Sciatic nerve (tissue), 2 donors: ENCODE measurements at regions not wholly inside any gene's neighbourhood (a gene's known extent, or its start where the extent isn't known, plus 50 kb on each side); places are given as distances from the start of the nearest gene placed in this dataset.

ENCODE experiments used
- ATAC-seq: fragments of 200-7000 bp; cut with Tn5 transposase; one replicate; pipeline ENCODE4 v1.9.1; 2020; ENCODE audit warnings: mild to moderate bottlenecking, moderate library complexity
- DNase-seq: peaks from one replicate; pipeline ENCODE4 v3.0.0-alpha.2; 2020; ENCODE audit warnings: low spot score
- intact Hi-C: fragments of 100-400 bp; cut with DNase I; formaldehyde crosslinking; loops from one replicate; pipeline ENCODE4 v1.14.2; 2022
- donor health status: DM: no; HTN: no; CAD: no.
- donor health status: DM: no; HTN: no; CAD: no.

DNA sequence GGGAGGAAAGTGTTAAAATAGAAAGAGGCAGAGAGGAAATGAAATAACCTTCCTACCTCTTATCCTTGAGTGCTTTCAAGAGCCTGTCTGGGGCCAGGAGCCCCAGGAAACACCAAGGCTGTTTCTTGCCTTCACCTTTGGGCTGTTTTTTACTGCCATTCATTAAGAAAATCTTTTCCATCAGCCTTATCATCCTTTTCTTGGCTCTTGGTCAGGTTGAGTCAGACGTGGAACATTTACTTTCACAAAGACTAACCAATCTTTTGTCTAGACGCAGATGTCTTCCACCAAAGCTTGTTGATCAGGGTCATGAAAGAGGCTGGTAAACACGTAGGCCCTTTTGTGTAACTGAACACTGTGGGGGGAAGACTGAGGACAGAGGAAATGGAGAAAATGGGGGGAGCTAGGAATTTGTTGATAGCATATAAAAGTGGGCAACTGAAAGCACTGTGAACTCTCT lies 151.0 kb upstream of the THBS1 start:
- DNase-seq (no peak), ATAC-seq (no peak)
- intact Hi-C loops: no loop called here

DNA sequence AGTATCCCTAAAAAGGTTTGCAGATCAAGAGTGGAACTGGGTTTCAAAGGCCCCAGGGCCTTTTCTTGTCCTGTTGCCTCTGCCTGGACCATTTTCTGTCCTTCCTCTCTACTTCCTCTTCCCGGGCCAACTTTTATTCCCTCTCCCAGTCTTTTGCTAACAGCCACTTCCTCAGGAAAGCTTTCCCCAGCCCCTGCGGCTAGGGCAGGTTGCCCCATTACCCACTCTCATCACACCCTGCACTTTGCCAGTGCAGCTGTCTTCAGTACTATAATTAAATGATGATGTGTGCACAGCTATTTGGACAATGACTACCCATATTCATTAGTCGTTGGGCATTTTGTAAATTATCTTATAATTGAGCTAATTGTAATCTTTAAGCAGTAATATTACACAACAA lies 150.5 kb upstream of the THBS1 start:
- intact Hi-C loops: no loop called here
- DNase-seq (no peak), ATAC-seq (no peak)

DNA sequence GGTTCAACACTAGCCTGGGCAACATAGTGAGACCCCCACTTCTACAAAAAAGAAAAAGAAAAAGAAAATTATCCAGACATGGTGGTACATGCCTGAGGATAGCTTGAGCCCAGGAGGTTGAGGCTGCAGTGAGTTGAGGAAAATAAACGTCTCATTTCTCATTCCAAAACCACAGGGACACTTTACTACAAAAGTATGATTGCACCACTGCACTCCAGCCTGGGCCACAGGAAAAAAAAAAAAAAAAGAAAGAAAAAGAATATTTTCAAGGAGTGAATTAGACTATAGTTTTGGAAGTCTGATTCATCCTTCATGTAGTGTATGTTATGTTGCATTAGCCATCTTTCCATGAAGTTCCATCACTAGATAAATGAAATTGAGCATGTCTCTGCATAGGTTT lies 149.5 kb upstream of the THBS1 start:
- intact Hi-C loops: no loop called here
- DNase-seq (no peak), ATAC-seq (no peak)

DNA sequence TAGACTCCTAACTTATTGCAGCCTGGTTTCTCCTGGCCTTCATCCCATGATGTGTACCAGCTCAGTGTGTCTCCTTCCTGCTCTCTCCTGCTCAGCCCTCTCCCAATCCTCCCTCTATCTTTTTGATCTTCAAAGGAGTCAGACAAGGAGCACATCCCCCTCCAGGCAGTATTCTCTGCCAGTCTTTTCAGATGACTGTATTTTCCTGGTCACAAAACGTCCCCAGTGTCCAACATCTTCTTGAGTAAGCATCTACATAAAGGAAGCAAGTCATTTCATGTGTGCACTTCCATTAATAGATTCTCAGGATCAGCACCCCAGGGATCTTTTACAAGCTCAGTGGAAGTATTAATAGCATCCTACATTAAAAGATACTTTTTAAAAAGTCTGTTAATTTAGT lies 148.9 kb upstream of the THBS1 start:
- no peak for ATAC-seq
- intact Hi-C loops: no loop called here

DNA sequence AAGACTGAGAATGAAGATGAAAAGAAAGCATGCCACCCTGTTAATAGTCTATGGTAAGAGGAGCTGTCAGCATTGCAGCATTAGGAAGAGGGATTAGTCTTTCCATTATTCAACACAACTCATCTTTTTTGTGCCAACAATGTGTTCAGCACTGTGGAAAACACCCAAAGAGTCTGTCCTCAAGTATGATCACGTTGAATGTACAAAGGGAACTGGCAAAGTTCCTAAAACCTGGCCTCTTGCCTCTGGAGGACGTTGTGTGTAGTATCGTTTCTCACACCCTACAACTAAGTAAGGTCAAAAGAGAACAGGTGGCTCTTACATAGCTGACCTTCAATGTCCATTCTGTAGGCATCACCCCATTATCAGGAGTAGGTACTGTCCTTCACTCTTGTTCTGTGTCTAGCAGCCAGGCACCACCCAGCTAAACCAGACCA lies 147.9 kb upstream of the THBS1 start:
- DNase-seq (no peak), ATAC-seq (no peak)
- intact Hi-C loops: no loop called here

More for the DNA sequence above, 148.9 kb upstream of the THBS1 start:
- no peak for DNase-seq

DNA sequence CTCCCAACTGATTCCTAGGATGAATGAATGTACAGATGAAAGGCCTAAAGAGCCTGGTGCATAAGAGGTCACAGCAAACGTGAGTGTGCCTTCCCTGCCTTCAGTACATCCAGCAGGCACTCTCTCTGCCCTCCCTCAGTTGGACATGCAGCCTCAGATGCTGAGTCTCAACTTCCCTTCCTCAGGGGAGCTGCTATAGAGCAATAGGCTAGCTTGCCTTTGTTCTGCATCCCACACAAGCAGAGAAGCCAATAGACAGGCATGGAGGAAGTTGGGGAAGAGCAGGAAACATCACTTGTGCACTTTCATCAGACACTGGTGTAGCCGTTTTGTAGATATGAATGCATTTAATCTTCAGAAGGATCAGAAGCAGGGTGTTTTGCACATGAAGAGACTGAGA lies 147.5 kb upstream of the THBS1 start:
- DNase-seq: no peak
- intact Hi-C loops: no loop called here
- ATAC-seq: peak; percentile 7

DNA sequence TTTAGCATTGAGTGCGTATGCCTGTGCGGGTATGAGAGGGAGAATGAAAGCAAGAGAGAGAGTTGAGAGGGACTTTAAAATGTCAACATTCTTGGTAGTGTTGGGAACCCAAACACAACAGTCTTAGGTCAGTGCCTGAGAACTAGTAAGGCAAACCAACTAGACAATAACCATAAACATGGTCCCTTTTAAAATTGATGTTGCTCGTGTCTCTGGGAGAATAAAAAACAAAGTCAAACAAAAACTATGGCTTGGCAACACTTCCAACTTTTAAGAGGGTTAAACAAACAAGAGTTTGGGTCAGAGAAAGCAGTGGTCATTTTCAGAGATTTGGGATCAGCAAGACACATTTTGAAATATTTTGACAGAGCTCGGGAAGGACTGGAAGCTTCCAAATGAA lies 146.7 kb upstream of the THBS1 start:
- ATAC-seq (peak; percentile 42), DNase-seq (no peak)
- intact Hi-C loops: no loop called here

DNA sequence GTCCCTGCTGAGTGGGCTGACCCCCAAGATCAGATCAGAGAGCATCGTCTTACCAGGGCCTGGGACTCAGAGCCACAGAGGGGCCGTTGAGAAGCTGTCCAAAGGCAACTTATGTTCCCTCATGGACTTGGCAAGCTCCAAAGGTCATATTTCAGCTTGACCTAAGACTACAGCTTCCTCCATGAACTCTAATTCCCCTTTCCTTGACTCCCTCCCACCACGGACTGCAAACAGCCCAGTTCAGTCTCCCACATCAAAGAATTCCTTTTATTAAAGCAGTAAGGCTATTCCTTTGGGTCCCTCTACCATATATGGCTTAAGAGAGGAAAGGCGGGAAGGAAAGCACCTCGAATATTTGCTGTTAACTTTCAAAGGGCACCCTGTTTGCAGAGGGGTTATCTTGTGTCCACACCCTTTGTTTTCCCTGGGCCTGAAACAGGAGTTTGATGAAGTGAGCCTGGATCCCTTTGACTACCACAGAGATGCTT lies 146.1 kb upstream of the THBS1 start:
- ATAC-seq (peak; percentile 89), DNase-seq (peak; percentile 63)

DNA sequence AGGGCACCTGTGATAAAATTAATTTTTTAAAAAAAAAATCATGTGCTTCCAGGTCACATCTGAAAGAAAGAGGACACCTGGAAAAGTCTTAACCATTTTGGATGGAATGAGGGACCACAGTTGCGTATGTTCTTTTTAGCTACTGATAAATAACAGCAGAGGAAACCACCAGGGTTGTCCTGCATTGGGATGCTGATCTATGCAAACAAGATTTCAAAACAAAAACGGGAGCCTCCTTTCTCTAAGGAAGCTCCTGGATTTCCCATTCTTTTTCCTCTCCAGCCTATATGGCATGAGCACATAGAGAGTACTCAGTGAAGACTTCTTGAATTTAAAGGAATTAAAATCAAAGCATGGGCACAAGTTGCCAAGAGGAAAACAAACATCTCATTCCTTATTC lies 145.6 kb upstream of the THBS1 start:
- ATAC-seq: no peak
- no peak for DNase-seq
- intact Hi-C loops: no loop called here

More for the DNA sequence above, 146.1 kb upstream of the THBS1 start:
- intact Hi-C loops: no loop called here

DNA sequence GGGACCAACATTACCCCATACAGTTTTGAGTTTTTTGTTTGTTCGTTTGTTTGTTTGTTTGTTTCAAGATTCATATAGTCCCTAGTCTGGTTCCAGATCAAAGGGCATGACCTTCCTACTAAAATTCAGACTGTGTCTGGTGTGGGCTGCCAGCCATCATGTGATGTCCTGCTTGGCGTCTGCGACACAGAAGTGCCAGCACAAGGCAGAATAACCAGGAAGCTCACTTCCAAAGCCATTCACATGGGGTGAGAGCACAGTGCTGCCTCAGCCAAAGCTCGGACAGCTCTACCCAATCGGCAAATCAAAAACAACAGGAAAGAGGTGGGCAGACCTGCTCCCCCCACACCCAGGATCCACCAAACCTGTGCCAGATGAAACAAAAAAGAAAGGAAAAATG lies 142.6 kb upstream of the THBS1 start:
- intact Hi-C loops: no loop called here
- peak; percentile 24 for ATAC-seq
- DNase-seq: peak; percentile 67

DNA sequence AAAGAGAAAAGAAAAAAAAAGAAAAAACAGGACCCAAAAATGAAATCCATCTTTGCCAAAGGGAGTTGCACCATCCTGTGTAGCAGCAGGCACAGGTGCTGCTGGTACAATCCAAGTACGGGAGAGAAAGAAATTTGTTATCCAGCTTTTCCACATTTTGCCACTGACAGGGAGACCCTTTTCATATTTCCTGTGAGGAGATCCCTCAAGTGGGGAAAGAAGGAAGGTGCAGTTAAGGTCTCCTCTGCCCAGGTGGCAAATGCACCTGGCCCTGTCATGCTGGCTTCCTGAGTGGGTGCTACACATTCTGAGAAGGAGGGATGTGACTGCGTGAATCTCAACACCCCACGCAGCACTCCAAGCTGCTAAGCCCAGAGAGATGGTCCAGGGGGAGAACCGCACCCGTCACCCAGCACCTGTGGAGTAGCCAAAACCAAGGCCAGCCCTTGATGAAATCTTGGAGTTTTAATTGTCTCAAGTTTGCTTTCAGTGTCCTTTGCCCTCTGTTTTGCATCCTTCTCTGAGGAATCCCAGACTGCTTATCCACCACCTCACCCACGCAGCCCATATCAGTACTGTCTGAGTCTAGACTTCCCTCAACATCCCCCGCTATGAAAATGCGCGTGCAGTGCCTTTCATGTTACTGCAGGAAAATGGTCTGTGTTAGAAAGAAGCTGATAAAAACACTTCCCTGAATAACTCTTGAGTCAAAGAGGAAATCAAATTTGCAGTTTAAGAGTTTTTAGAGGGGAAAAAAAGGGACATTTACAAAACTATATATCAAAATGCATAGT lies 141.9 kb upstream of the THBS1 start:
- ATAC-seq (no peak), DNase-seq (no peak)
- intact Hi-C loops: no loop called here

DNA sequence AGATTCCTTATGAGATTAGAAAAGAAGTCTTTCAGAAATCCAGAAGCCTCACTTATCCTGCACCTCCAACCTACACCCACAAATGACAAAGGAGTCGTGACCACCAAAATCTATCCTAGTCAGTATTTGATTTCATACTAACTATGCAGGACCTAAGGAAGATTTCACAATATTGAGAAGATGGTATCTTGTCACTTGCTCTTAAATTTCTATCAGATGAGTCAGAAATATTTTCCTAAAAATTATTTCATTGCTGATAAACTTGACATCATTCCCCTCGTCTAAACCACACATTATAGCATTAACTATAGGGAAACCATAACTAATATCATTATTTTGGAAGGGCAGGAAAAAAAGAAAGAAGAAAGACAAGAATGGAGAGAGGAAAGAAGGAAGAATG lies 138.0 kb upstream of the THBS1 start:
- no peak for DNase-seq
- no peak for ATAC-seq
- intact Hi-C loops: no loop called here

DNA sequence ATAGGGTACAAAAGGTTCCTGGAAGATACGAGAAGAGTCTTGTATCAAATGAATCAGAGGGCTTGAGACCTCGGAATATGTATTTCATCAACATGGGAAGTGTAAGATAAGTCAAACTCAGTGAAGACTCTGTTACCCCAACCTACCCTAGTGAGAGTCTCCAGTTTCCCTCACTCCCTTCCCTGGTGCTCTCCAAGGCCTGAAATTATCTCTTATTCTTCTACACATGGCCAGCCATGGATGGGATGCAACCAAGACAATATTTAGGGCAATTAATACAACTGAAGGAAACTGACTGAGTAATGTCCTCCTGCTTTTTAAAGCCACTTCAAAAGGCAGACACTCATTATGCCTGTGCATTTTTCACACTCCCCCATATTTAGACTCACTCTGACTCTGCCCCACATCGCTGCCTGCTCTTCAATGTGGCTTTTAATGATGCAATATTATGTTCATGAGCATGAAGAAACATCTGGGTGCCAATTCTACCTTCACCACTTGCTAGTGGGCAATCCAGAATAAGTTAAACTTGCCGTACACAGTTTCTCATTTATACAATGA lies 137.1 kb upstream of the THBS1 start:
- no peak for DNase-seq

DNA sequence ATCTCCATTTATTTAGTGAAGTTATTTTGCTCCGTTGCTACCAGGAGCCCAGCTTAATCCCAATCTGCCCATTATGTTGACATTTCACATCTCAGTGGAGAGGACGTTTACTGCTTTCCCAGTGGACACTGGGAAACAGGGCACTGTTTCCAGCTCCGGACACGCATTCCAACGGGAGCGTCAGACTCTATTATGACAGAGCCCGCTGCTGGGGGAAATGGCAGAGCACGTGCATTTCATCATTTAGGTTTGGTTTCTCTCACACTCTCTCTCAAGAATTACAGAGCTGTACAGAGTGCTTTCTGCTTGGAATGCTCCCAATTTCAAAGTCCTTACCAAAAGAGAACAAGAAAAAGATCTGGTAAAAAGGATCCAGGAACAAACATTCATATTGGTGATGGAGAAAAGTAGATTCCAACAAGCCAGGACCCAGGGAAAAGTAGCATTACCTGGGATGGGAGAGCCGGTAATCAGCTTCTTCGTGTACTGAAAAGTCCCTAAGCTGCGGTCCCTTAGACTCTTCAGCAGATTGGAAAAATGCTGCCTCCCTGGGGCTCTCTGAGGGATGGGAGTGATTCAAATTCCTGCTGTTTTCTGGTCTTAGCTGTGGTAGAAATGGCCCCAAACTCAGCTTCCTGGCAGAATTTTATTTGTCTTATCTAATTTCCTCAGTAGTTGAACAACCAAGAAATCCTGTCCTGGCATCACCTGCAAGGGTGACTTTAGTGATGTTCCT lies 136.0 kb upstream of the THBS1 start:
- intact Hi-C loops: no loop called here
- no peak for DNase-seq
- ATAC-seq: peak; percentile 34

More for the DNA sequence above, 137.1 kb upstream of the THBS1 start:
- intact Hi-C loops: no loop called here
- ATAC-seq: no peak

DNA sequence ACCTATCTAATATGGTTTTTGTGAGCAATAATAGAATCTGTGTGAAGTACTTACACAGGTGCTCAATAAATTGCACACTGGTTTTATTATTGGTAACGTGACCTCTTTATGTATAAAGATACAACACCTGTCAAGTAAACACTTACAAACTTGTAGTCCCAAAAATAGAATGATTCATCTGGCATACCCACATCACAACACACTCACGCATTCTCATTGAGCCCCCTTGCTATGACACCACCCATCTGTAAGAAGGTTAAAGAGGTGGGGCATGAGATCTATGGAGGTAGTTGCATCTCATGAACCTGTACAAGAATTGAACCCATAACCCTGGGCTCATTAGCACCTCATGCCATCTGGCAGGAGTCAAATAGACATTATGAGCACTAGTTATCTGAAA lies 134.9 kb upstream of the THBS1 start:
- ATAC-seq (no peak), DNase-seq (no peak)
- intact Hi-C loops: no loop called here

DNA sequence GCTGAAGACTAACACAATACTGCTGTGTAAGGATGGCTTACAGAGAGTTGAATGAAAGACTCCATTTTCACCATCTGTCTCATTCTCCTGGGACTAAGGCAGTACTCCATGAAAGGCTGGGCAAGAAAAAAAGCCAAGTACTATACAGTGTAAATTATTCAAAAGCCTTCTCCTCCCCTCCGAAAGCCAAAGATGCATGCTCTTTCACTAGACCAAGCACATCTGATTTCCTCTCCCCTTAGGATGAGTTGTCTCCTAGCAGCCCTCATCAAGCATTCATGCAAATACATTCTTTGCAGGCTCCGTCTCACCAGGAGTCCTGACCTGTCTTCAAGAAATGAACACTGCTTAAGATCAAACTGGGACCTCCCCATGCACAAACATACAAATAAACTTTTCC lies 133.5 kb upstream of the THBS1 start:
- ATAC-seq: no peak
- intact Hi-C loops: no loop called here

DNA sequence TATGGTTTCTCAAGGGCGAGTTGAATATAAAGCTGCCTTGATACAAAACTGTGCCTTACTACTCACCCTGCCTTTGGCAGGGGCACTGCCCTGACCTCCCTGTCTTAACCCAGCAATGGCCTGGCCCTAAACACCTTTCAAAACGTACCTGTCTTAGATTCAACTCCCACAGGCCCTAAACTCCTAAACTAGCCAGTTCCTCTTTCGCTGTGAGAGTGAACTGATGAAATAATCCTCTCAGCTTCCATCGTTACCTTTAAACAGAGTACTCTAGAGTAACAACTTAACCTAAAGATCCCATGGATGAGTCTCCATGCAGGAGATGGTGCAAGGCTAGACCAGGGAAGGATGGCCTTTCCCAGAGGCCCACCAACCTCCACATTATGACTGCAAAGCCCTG lies 133.0 kb upstream of the THBS1 start:
- ATAC-seq (no peak), DNase-seq (no peak)
- intact Hi-C loops: no loop called here

More for the DNA sequence above, 133.5 kb upstream of the THBS1 start:
- no peak for DNase-seq

DNA sequence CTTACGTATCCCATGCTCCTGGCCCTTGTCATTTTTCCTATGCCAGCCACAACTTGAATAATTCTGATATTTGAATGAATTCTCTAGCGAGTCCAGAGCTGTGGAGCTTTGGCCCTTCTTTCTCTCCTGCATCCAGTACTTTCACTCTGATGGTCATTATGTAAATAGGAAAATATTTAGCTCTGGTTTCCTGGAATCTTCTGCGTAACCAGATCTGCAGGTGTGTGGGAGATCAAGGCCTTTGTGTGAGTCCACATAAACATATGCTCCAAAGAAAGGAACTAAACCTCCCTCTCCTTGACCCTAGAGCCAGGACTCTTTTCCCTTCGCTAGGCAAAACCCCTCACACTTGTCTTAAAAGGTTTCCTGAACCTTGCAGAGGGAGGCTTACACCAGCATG lies 132.5 kb upstream of the THBS1 start:
- DNase-seq (no peak), ATAC-seq (peak; percentile 46)
- intact Hi-C loops: no loop called here

DNA sequence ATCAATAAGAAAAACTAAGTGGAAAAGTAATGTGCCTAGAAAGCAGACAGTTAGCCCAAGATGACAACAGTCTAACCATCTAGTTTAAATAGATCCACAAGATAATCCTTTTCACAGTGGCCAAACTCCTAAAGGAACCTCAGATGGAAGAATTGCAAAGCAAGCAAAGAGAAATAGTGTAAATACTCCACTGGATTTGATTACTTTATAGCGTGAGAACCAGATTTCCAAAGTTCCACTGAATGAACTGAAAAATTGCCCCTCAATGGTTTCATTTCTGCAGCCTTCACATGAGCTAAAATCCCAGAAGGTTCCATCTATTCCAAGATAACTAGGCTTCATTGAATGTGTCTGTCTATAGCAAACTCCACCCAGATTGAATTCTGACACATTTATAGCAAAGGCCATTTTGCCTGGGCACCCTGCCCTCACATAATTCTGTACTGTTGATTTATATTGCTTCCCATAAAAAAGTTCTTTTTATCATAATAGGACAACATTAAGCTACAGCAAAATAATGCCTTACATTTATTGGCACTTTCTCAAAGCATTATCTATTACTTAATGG lies 129.7 kb upstream of the THBS1 start:
- intact Hi-C loops: loop anchor here (5.0 kb wide), 1 partner anchor 676 kb away; no protein-coding TSS in a partner anchor
- no peak for ATAC-seq
- DNase-seq: no peak

DNA sequence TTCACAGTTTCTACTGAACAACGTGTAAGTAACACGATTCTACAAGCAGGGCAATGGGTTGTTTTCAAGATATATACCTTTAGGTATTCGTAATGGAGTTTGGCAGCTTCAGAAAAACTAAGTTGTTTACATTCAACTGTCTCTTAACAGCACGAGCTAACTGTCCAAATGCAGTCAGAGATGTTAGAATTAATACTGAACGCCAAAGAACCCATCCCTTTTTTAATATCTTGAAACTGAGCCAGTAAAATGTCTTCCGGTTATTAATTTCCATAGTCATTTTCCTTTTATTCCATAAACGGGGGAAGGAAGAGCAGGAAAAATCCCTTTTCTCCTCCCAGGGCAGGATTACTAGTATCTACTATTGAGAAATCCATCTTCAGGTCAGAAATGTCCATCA lies 129.0 kb upstream of the THBS1 start:
- intact Hi-C loops: loop anchor here (5.0 kb wide), 1 partner anchor 675 kb away; no protein-coding TSS in a partner anchor
- ATAC-seq (no peak), DNase-seq (no peak)
